Activated CD8-positive, alpha-beta T cell treated with anti-CD3 and anti-CD28 coated beads, Interleukin-2, amount 10 ng/mL, durations not matched to agents 7 days and 5 days (primary cell): ENCODE measurements at regions not wholly inside any gene's neighbourhood (a gene's known extent, or its start where the extent isn't known, plus 50 kb on each side); places are given as distances from the start of the nearest gene placed in this dataset.

Source experiments
- ATAC-seq: fragments of 150-1000 bp; cut with Tn5 transposase; one replicate; pipeline ENCODE4 v1.10.0; 2021; ENCODE audit warnings: moderate library complexity
- CTCF ChIA-PET: fragments of 350-600 bp; sonication (Branson Sonifier 250); formaldehyde crosslinking; loops from one replicate; lab custom pipeline; 2021; ENCODE audit warnings: antibody characterized with exemption; lab: Charles Lee
- POLR2A ChIA-PET: fragments of 350-600 bp; sonication (Branson Sonifier 250); formaldehyde crosslinking; loops from one replicate; lab custom pipeline; 2021; ENCODE audit warnings: antibody characterized with exemption; lab: Charles Lee
- DNase-seq: peaks from one replicate; pipeline ENCODE4 v3.0.0-alpha.2; 2020
- H3K27ac Mint-ChIP-seq: one replicate; pipeline ENCODE4 v1.8.0; 2021; ENCODE audit warnings: mild to moderate bottlenecking, mixed read lengths
- H3K27me3 Mint-ChIP-seq: one replicate; pipeline ENCODE4 v1.8.0; 2021; ENCODE audit warnings: low read depth, mixed read lengths
- H3K36me3 Mint-ChIP-seq: one replicate; pipeline ENCODE4 v1.8.0; 2021; ENCODE audit warnings: low read depth, mixed read lengths
- H3K4me1 Mint-ChIP-seq: one replicate; pipeline ENCODE4 v1.8.0; 2021; ENCODE audit warnings: low read depth, mixed read lengths
- H3K4me3 Mint-ChIP-seq: one replicate; pipeline ENCODE4 v1.8.0; 2021; ENCODE audit warnings: mild to moderate bottlenecking, mixed read lengths
- H3K9me3 Mint-ChIP-seq: one replicate; pipeline ENCODE4 v1.8.0; 2022; ENCODE audit warnings: mixed read lengths; ENCODE audit not compliant: insufficient read depth

DNA sequence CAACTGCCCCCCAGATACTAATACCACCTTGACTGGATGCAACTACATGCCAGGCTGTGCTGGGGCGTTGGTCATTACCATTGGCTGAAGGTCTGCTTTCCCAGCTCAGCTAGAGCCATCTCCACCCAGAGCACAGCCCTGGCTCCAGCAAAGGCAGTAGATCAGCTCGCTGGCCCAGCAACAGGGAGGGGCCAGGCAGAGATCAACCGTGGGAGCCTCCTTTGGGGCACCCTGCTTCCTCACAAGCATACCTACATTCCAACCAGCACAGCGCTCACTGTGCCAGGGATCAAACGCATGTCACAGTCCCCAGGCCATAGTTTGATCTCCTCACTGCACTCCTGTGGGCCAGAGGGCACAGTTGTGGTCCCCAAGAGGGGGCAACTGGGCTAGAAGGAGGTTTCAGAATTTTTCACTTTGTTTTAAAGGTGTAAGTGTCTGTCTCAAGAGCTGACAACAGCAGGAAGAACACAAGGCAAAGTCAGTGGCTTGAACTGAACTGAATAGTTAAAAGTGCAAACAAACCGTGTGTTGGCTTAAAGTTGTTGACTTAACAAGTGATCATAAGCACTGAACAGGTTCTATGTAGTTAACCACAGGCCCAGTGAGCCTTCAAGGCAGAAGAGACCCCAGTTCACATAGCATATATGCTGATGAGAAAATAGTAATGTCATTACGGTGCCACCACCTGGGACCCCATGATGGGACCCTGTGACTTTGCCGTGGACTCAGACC lies 70.1 kb upstream of the BZW1 start:
- DNase-seq = no peak
- peaks cover 15% of the 10 kb centered on the region for H3K27me3 Mint-ChIP-seq
- H3K4me3 Mint-ChIP-seq = no peak overlapping the region
- H3K9me3 Mint-ChIP-seq = no peaks in the 10 kb centered on the region
- no peaks in the 10 kb centered on the region for H3K4me1 Mint-ChIP-seq
- ChIA-PET CTCF (no interaction called here), POLR2A (no interaction called here)
- no peak overlapping the region for H3K27ac Mint-ChIP-seq
- ATAC-seq = no peak
- H3K36me3 Mint-ChIP-seq = no peaks in the 10 kb centered on the region

DNA sequence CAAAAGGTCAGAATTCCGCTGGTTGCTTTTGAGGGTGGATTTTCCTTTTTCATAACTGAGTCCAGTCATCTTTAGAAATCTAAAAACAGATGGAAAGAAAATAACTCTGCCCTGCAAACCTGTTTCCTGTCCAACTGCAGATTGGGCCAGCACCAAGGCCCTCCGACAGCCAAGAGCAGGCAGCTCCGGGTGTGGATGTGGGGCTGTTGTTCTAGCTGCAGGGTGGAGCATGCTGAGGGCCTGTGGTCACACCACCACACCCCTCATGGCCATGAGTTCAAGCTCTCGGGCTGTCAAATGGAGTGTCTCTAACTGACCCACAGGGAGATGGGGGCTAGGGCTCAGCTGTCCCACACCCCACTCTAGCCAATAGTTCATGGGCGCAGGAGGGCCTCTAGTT lies 69.3 kb upstream of the BZW1 start:
- POLR2A ChIA-PET = no interaction called here
- Mint-ChIP-seq H3K9me3 (no peaks in the 10 kb centered on the region), H3K4me1 (no peaks in the 10 kb centered on the region), H3K27ac (no peak overlapping the region), H3K4me3 (no peak overlapping the region), H3K36me3 (no peaks in the 10 kb centered on the region), H3K27me3 (peaks cover 15% of the 10 kb centered on the region)
- CTCF ChIA-PET = no interaction called here
- DNase-seq = no peak
- ATAC-seq = no peak

DNA sequence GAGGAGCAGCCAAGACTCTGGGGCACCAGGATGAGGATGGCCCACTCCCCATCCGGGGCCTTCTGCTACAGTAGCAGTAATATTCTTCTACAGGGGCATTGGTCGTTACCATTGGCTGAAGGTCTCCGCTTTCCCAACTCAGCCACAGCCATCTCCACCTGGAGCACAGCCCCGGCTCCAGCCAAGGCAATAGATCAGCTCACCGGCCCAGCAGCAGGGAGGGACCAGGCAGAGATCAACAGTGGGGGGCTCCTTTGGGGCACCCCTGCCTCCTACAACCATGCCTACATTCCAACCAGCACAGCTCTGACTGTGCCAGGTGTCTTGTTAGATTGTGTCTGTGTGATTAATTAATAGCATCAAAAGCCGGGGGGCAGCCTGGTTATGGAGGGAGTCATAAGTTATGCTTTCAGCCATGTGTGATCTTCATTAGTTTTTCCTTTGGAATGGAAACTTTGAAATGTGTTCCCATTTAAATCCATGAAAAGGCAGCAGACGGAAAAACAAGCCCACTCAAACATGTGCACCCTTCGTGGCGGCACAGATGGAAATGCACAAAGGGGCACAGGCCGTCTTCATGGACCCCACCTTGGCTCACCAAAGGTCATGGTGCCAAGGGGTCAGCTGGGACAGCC lies 68.6 kb upstream of the BZW1 start:
- H3K27me3 Mint-ChIP-seq = peaks cover 15% of the 10 kb centered on the region
- ChIA-PET POLR2A (no interaction called here), CTCF (no interaction called here)
- ATAC-seq = no peak
- no peak overlapping the region for H3K4me3 Mint-ChIP-seq
- H3K4me1 Mint-ChIP-seq = no peaks in the 10 kb centered on the region
- H3K9me3 Mint-ChIP-seq = no peaks in the 10 kb centered on the region
- H3K27ac Mint-ChIP-seq = no peak overlapping the region
- H3K36me3 Mint-ChIP-seq = no peaks in the 10 kb centered on the region
- DNase-seq = no peak

DNA sequence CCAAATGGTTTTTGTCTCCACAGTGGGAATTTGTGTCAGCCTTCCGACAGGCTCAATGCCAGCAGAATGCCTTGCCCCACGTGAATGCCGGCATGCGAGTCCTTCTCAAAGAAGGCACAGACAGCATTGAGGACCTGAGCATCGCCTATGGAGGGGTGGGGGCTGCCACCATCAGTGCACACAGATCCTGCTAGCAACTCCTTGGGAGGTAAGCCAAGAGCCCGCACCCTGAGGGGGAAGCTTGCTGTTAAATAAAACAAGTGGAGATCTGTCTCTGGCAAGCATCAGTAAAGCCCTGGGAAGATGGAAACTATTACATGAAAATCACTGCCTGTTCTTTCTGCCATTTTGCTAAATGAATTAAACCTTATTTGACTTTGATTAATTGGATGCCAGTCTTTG lies 67.5 kb upstream of the BZW1 start:
- DNase-seq (no peak), ATAC-seq (no peak)
- CTCF ChIA-PET = no interaction called here
- Mint-ChIP-seq H3K27me3 (peaks cover 14% of the 10 kb centered on the region), H3K4me3 (no peak overlapping the region), H3K27ac (no peak overlapping the region), H3K9me3 (no peaks in the 10 kb centered on the region), H3K4me1 (no peaks in the 10 kb centered on the region), H3K36me3 (no peaks in the 10 kb centered on the region)
- POLR2A ChIA-PET = no interaction called here

DNA sequence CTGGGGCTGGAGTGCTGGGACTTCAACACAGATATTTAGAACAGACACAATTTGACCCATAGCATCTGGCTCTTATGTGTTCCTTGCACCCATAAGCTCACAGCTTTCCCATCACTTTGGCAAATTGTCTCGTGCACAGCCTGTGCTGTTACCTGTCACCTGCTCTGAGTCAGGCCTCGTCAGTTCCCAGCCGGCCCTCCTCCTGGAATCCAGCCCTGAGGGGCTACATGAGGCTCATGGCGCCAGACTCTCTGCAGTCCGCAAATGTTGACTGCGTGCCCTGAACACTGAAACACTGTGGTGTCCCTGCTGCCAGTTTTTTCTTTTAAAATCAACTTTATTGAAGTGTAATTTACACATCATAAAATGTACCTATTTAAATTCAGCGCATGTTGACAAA lies 65.4 kb upstream of the BZW1 start:
- H3K4me1 Mint-ChIP-seq = no peaks in the 10 kb centered on the region
- no peak overlapping the region for H3K4me3 Mint-ChIP-seq
- no peak for ATAC-seq
- H3K36me3 Mint-ChIP-seq = no peaks in the 10 kb centered on the region
- ChIA-PET POLR2A (no interaction called here), CTCF (no interaction called here)
- H3K27ac Mint-ChIP-seq = no peak overlapping the region
- H3K9me3 Mint-ChIP-seq = no peaks in the 10 kb centered on the region
- DNase-seq = no peak
- H3K27me3 Mint-ChIP-seq = peaks cover 6% of the 10 kb centered on the region

DNA sequence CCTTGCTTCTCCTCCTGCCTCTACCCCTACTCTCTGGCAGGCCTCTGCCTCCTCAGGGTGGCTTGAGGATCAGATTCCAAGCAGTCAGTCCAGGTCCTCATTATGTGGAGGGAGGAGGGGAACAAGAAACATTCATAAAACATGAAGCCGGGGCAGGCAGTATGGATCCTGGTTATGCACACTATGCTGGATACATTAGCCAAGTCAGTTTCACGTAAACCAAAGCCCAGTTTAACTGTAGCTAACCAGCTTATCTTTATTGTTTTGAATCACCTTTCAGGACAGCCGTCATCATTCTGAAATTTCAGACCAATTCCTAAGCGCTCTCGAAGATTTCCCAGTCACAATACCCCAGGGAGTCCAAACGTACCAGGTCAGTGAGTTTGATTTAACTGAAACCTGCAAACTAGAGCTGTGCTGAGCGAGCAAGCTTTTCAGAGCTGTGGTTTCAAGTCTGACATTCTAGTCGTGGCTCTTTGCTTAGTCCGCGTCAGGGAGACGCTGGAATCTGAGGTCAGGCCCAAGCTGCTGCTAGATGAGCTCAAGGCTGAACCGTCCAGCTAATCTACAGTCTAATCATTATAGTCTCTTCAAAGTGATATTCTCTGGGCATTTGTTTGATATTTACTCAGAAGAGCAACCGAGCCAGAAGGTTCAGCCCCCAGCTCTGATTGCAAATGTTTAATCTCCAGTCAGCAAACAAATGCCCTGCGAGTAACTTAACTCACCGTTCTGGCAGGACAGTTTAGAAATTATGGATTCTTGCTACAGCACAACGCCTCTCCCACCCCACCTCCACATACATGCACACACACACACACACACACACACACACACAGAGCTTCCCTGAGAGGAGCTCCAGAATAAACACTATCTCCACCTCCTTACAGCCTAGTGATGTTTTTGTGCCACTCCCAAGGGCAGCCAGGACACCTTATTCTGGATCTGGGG lies 63.8 kb upstream of the BZW1 start:
- POLR2A ChIA-PET = no interaction called here
- no peaks in the 10 kb centered on the region for H3K9me3 Mint-ChIP-seq
- H3K4me3 Mint-ChIP-seq = no peak overlapping the region
- peaks cover 13% of the 10 kb centered on the region for H3K27me3 Mint-ChIP-seq
- H3K27ac Mint-ChIP-seq = no peak overlapping the region
- CTCF ChIA-PET = no interaction called here
- H3K36me3 Mint-ChIP-seq = no peaks in the 10 kb centered on the region
- H3K4me1 Mint-ChIP-seq = no peaks in the 10 kb centered on the region
- DNase-seq = no peak
- no peak for ATAC-seq

DNA sequence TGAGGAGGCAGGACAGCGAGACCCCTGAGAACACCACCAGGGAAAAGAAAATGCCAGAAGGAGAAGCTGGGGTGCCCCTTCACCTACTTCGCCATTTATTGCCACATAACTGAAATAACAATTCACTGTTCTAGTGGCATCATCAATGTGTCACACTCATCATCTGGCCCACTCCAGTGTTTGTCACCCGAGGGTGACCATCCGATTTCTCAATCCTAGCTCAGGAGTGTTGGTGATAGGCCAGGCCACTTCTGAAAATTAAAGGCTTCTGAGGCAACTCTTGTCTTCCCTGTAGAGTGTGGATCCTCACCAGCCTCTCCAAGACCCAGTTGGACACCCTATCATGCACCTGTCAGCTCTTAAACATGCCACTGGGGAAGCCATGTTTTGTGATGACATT lies 62.9 kb upstream of the BZW1 start:
- ATAC-seq (no peak), DNase-seq (no peak)
- ChIA-PET CTCF (interaction anchor here (1.0 kb wide), 1 partner anchor 49 kb away, joined by 3 read pairs; no protein-coding TSS in a partner anchor), POLR2A (no interaction called here)
- Mint-ChIP-seq H3K27me3 (peaks cover 13% of the 10 kb centered on the region), H3K9me3 (no peaks in the 10 kb centered on the region), H3K4me1 (no peaks in the 10 kb centered on the region), H3K36me3 (no peaks in the 10 kb centered on the region), H3K27ac (no peak overlapping the region), H3K4me3 (no peak overlapping the region)

DNA sequence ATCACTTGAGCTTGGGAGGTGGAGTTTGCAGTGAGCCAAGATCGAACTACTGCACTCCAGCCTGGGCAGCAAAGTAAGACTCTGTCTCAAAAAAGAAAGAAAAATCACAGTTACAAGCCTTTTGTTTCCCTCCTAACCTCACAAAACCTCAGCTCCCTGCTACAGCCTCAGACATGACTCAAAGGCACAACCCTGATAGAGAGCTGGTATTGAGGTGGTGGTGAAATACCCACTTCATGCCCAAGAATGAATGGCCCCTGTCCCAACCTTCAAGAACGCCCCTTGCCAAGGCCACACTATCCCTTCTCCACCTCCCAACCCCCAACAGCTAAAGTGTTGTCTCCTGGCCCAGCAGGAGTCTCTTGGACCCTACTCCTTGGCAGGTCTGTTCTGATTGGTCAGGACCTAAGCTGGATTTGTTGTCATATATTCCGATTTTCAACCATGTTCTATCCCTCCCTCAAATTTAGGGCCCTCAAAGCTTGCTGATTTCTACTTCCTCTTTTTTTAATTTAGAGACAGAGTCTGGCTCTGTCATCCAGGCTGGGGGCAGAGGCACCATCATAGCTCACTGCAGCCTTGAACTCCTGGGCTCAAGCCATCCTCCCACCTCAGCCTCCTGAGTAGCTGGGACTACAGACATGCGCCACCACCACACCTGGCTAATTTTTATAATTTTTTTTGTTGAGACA lies 61.9 kb upstream of the BZW1 start:
- CTCF ChIA-PET = interaction anchor here (1.0 to 1.3 kb wide), 3 partner anchors 14 to 48 kb away, joined by 3 read pairs; no protein-coding TSS in a partner anchor
- Mint-ChIP-seq H3K4me3 (no peak overlapping the region), H3K9me3 (no peaks in the 10 kb centered on the region), H3K27ac (no peak overlapping the region), H3K36me3 (no peaks in the 10 kb centered on the region), H3K27me3 (peaks cover 18% of the 10 kb centered on the region), H3K4me1 (no peaks in the 10 kb centered on the region)
- DNase-seq = no peak
- POLR2A ChIA-PET = no interaction called here
- ATAC-seq = no peak

DNA sequence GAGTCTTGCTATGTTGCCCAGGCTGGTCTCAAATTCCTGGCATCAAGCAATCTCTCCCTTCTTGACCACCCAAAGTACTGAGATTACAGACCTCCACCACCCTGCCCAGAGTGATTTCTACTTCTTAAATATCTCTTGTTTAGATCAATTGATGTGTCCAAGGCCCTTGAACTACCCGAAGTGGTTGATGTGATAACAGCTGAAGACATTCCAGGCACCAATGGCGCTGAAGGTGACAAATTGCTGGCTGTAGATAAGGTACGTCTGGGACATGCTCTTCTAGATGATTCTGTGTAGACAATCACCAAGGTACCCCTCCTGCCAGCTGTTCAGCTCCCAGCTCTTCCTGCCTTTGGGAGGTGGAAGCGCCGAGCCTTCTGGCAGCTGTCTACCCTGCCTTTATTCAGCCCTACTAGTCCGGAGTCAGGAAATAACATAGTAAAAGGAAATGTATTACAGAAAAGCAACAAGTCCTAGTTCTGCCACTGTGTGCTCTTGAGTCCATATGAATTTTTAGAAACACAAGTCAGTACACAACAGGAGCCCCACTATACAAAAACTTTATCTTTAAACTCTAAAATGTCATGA lies 61.3 kb upstream of the BZW1 start:
- CTCF ChIA-PET = interaction anchor here (1.1 to 1.3 kb wide), 3 partner anchors 14 to 25 kb away, joined by 3 read pairs; no protein-coding TSS in a partner anchor
- ATAC-seq (no peak), DNase-seq (no peak)
- no peak overlapping the region for H3K27ac Mint-ChIP-seq
- peaks cover 20% of the 10 kb centered on the region for H3K27me3 Mint-ChIP-seq
- no peaks in the 10 kb centered on the region for H3K9me3 Mint-ChIP-seq
- H3K4me3 Mint-ChIP-seq = no peak overlapping the region
- H3K36me3 Mint-ChIP-seq = no peaks in the 10 kb centered on the region
- H3K4me1 Mint-ChIP-seq = no peaks in the 10 kb centered on the region
- POLR2A ChIA-PET = no interaction called here

DNA sequence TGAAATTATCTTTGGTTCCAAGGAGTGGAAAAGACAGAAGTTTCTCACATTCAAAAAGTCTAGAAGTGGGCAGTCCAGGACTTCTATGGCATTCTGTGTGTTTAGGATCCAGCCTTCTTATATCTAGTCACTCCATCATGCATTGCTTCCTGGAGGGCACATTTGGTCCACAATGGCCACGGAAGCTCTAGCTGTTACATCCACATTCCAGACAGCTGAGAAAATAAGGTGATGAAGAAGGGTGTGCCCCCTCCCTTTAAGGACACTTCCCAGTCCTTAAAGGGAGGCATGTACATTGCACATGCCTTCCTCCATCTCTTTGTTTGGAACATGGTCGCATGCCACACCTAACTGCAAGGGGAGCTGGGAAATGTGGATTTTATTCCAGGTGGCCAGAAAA lies 59.9 kb upstream of the BZW1 start:
- ATAC-seq (no peak), DNase-seq (no peak)
- Mint-ChIP-seq H3K27me3 (peaks cover 22% of the 10 kb centered on the region), H3K9me3 (no peaks in the 10 kb centered on the region), H3K4me3 (no peak overlapping the region), H3K4me1 (no peaks in the 10 kb centered on the region), H3K27ac (no peak overlapping the region), H3K36me3 (no peaks in the 10 kb centered on the region)
- POLR2A ChIA-PET = no interaction called here
- CTCF ChIA-PET = interaction anchor here (1.3 kb wide), 1 partner anchor 13 kb away, joined by 3 read pairs; no protein-coding TSS in a partner anchor

DNA sequence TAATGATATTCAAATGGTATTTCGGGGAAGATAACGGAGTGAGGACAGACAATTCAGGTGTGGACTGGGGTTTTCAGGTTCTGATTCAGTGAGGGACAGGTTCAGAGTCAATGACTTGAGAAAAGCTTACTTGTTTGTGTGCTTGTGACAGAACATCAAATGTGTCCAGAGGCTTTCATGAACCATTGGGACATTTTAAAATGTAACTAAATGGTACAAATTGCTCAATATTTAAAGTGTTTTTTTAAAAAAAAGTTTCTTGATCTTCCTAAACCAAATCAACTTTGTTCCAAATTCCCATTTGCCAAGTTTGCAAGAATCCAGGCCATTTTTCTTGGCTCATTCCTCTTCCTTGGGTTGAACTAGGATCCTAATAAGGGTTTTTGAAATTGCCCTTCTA lies 59.4 kb upstream of the BZW1 start:
- Mint-ChIP-seq H3K36me3 (no peaks in the 10 kb centered on the region), H3K4me1 (no peaks in the 10 kb centered on the region), H3K27ac (no peak overlapping the region), H3K4me3 (no peak overlapping the region), H3K27me3 (peaks cover 23% of the 10 kb centered on the region), H3K9me3 (no peaks in the 10 kb centered on the region)
- DNase-seq (no peak), ATAC-seq (no peak)
- ChIA-PET POLR2A (no interaction called here), CTCF (no interaction called here)
